Stimulated activated CD4-positive, alpha-beta T cell treated with anti-CD3 and anti-CD28 coated beads, TNF-alpha, amount 100 ng/mL, for 4 hours (primary cell): ENCODE measurements at regions not wholly inside any gene's neighbourhood (a gene's known extent, or its start where the extent isn't known, plus 50 kb on each side); places are given as distances from the start of the nearest gene placed in this dataset.

Experiments
- DNase-seq, 3 experiments: peaks; one replicate each; pipeline ENCODE4 v3.0.0-alpha.2; 2020; ENCODE audit warnings: low read depth in 3 of 3

DNA sequence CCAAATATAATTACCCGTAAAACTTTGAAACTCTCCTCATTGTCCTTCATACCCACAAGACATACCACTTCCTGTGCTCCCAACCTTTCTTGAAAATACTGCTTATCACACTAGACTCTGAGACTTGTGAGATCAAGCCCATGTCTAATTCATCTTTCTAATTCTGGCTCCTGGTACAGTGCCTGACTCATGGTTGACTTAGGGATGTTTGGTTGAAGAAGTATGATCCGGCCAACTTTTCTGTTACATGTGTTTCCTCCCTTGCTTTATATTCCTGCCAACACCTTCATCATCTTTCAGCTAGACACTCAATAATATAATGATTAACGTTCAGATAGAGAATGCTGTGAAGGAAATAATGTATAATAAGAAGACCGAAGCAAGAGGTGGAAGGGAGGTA lies 58.2 kb downstream of the MEX3B start:
- no peak for DNase-seq

DNA sequence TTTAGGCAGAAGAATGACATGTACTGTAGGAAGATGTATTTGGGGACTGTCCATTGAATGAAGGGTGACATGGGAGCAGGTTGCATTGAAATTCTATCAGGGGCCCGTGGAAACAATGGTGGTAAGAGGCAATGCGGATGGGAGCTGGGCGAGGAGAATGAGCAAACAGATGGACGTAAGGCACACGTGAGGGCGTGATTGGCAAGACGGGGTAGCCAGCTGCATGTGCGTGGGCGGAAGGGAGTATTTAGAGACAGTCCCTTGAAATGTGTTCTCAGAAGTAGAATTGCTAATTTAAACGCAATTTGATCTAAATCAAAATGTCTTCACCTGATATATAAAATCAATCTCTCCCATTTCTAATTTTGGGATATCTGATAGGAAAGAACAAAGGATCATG lies 62.3 kb downstream of the MEX3B start:
- DNase-seq: no peak

GRCh38 chr15:81982808-81983207 lies 63.0 kb downstream of the MEX3B start:
- no peak for DNase-seq

DNA sequence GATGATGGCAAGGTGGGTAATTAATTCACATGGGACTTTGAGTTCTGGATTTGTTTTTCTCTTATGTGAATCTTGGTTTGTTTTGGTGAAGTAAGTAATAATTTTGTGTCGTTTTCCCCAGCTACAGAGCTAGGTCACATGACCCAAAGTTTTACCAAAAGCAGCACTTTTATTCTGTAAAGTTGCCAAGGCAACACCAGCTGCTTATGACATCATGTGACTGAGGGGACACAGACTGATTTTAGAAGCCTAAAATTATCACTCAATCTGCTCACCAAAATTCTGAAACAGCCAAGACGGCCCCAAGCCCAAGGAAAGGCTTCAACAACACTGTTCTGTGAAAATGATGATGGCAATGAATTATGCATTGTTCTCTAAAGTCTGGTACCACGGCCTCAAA lies 63.9 kb downstream of the MEX3B start:
- no peak for DNase-seq

GRCh38 chr15:81977464-81977863 lies 68.4 kb downstream of the MEX3B start:
- DNase-seq: no peak

DNA sequence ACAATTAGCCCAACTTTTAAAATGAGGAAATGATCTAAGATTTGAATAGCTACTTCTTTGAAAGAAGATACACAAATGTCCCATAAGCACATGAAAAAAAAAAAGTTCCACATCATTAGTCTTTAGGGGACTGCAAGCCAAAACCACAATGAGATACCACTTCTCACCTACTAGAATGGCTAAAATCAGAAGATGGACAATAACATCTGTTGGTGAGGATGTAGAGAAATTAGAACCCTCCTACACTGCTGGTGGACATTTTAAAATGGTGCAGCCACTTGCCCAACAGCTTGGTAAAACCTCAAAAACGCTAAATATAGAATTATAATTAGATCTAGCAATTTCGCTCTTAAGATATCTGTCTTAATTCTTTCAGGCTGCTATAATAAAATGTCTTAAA lies 77.1 kb downstream of the MEX3B start:
- no peak for DNase-seq

- no peak for DNase-seq
These were observed 79.2 kb downstream of the MEX3B start for GRCh38 chr15:81966631-81967030.

GRCh38 chr15:81962482-81962881 lies 83.3 kb downstream of the MEX3B start:
- no peak for DNase-seq

GRCh38 chr15:81959196-81959595 lies 86.6 kb downstream of the MEX3B start:
- no peak for DNase-seq

DNA sequence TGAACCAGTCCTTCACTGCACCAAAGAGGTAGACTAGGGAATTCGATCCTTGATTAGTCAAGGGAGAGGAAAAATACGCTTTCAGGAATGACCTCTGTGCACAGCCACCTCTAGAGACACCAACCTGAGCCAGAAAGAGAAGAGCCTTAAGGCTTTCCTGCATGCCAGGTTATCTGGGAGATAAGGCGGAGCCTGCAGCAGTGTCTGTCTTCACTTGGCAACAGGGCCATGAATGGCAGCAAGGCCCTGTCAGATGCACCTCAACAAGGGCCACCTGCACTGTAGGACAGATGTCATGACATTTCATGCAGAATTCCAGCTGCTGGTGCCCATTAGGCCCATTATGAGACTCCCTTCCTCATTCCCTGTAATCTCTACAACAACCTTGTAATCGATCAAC lies 88.1 kb downstream of the MEX3B start:
- no peak for DNase-seq

DNA sequence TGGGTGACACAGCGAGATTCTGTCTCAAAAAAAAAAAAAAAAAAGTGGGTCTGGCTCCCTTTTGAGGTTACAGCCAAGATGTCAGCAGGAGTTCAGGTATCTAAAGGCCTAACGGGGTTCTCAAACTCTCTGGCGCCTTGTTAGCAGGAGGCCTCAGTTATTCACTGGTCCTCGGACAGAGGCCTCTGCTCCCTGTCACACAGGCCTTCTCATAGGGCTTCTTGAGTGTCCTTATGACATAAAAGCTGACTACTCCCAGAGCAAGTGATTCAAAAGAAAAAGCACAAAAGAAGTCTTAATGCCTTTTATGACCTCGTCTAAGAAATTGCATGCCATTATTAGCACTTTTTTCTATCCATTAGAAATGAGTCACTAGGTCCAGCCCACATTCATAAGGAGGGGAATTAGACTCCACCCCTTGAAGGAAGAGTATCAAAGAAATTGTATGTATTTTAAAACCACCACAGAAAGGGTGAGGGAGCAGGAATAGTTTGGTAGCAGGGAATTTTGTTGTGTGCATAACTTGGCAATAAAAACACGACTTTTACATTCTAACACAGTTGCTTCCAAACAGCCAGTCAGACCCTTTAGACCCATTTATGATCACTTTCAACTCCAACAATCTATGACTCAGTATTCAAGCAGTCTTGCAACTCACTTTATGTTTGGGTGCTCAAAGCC lies 90.3 kb downstream of the MEX3B start:
- DNase-seq: no peak

DNA sequence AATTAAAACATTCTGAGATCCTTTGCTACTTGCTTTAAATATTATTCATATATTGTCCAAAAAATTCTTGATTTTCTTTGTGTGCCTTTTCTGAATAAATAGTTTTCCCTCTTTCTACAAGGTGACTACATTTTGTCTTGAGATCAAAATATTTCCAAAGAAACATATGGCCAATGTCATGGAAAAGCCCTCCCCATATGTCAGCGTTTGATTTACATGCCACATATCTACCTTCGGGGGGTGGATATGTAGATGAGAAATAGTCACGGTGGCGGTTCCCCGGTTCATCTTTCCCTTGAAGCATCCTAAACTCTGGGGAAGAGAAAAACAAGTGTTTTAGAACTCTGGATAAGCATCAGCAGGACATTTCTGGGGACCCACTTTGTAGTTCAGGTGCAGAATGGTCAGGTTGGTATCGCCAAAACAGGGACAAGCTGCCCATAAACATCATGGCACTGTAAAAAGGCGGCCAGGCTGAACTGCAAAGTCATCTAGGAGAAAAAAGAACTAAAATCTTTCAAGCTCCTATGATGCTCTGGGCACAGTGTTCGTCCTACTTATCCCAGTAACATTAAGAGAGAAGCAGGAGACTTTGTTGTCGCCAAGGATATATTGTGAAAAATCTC lies 91.5 kb downstream of the MEX3B start:
- no peak for DNase-seq

- DNase-seq: no peak
These were observed 94.9 kb downstream of the MEX3B start for GRCh38 chr15:81950841-81951414.

DNA sequence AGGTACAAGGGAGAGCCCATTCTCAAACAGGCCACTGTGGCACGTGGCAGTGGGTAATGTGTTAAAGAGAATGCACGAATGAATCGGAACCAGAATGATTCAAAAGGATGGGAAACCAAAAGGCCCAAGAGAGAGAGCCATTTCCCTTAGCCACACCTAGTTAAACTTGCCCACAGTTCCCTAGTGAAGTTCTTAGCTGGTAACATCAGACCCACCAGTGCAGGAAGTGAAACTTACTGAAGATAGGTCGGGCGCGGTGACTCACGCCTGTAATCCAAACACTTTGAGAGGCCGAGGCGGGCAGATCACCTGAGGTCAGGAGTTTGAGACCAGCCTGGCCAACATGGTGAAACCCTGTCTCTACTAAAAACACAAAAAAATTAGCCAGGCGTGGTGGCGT lies 97.1 kb downstream of the MEX3B start:
- DNase-seq: no peak

GRCh38 chr15:81948222-81948621 lies 97.6 kb downstream of the MEX3B start:
- DNase-seq: no peak

DNA sequence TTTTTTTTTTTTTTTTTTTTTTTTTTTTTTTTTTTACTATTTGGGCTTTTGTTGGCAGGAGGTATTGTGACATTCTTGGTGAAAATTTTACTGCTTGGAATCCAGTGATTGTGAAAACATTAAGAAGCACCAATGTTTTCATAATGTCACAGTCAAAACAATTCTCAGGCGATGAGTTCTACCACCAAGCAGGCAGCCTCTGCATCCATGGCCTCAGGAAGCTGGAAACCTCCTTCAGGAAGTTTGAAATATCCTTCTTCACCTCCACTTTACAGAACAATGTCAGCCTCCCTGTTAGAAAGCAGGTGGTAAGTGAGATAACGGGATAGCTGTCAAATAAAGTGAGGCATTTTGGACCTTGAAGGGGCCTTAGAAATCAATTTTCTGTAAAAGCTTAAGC lies 98.3 kb downstream of the MEX3B start:
- DNase-seq: no peak

- DNase-seq: no peak
These were observed 100.7 kb downstream of the MEX3B start for GRCh38 chr15:81945014-81945615.

DNA sequence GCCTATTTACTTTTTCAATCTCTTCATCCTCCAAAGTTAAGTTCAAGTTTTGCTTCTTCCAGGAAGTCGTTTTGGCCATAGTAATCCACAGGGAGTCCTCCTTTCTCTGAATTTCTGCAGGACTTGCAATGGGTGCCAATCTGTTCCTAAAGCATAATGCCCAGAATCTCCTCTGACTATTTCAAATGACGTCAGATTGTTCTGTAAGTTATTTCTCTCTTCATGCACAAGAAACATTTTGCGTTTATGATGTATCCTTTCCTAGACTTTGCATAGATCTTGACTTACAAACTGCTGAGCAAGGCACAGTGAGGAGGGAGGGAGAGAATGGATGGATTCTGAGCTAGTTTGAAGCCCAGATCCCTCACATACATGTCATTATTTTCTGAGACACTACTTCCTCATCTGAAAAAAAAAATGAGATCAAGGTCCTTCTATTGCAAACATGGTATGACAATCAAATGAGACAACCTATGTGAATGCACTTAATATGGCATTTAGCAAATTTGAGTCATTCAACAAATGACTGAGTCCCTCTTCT lies 103.1 kb downstream of the MEX3B start:
- no peak for DNase-seq

GRCh38 chr15:81942157-81942556 lies 103.7 kb downstream of the MEX3B start:
- no peak for DNase-seq

GRCh38 chr15:81941479-81941878 lies 104.3 kb downstream of the MEX3B start:
- no peak for DNase-seq

DNA sequence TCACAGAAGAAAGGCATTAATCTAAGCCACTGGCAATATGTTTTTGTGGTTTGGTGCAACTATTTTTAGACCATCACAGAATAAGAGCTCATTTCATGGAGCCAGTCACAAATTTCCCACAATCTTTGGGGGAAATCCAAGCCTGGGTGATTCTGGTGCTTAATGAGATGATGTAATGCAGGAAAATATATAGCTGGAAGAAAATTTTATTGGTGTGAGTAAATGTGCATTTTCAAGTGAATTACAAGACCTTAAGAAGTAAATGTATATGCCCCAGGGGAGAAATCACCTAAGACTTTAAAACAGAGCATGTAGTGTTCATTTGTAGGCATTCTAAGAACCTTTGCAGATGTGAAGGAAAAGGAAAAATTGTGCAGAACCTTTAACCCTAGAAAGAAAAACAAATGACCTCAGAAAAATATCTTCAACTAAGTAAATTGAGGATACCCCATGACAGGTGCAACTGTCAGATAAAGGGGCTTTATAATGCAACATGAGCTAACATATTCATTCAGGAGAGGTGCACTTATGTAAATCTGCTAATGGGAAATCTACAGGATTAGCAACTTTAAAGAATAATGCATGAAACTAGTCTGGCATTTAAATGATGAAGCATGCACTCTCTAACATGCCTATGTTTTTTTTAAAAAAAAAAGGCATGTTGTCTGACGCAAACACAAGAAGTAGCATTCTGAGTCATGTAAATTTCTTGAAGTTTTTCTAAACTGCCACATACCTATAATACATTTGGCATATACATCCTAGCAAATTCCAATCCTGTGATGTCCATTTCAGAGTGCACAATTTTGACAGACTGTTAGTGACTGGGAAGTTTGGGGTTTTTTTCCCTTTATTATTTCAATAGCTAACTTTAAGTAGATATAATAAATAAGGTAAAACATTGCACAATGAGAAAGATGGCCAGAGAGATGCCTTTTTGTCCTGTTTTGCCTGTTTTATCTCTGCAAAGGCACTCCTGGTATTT lies 105.1 kb downstream of the MEX3B start:
- no peak for DNase-seq
